Activated naive CD8-positive, alpha-beta T cell treated with anti-CD3 and anti-CD28 coated beads, Interleukin-2, amount 50 U/mL, for 24 hours (primary cell): ENCODE measurements at regions not wholly inside any gene's neighbourhood (a gene's known extent, or its start where the extent isn't known, plus 50 kb on each side); places are given as distances from the start of the nearest gene placed in this dataset.
"Not testable (repeated sequence)": the region's sequence is repeated elsewhere in the genome, so short reads cannot be mapped to it uniquely, and the experiment has no call there.

Experiments
- ATAC-seq: fragments of 150-1000 bp; cut with Tn5 transposase; one replicate; pipeline ENCODE4 v1.10.0; 2021
- DNase-seq: peaks from one replicate; pipeline ENCODE4 v3.0.0; 2021
- H3K27ac Mint-ChIP-seq: one replicate; pipeline ENCODE4 v1.8.0; 2021; ENCODE audit warnings: mild to moderate bottlenecking, mixed read lengths
- H3K27me3 Mint-ChIP-seq: one replicate; pipeline ENCODE4 v1.8.0; 2021; ENCODE audit warnings: mixed read lengths
- H3K36me3 Mint-ChIP-seq: one replicate; pipeline ENCODE4 v1.8.0; 2021; ENCODE audit warnings: low read depth, mixed read lengths
- H3K4me1 Mint-ChIP-seq: one replicate; pipeline ENCODE4 v1.8.0; 2021; ENCODE audit warnings: mixed read lengths
- H3K4me3 Mint-ChIP-seq: one replicate; pipeline ENCODE4 v1.8.0; 2021; ENCODE audit warnings: mild to moderate bottlenecking, moderate library complexity, mixed read lengths
- H3K9me3 Mint-ChIP-seq: one replicate; pipeline ENCODE4 v1.8.0; 2021; ENCODE audit warnings: mixed read lengths

DNA sequence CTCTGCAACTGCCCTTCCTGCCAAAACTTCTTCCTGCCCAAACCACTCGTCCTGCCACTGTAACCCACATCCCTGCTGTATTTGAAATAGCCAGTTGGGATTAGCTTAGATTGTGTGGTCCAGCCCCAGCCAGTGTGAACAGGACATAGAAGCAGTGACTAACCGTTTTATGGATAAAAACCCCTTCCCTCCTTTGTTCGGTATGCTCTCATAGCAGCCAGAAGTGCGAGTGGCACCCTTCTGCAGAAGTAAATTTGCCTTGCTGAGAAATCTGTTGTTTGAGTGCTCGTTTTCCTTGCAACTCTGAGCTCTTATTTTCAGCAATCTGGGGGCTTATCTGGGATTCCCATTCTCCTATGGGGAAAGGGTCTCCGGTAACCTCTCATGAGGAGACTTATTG lies 470.0 kb downstream of the PRDM9 start:
- peaks cover 33% of the 10 kb centered on the region for H3K9me3 Mint-ChIP-seq

DNA sequence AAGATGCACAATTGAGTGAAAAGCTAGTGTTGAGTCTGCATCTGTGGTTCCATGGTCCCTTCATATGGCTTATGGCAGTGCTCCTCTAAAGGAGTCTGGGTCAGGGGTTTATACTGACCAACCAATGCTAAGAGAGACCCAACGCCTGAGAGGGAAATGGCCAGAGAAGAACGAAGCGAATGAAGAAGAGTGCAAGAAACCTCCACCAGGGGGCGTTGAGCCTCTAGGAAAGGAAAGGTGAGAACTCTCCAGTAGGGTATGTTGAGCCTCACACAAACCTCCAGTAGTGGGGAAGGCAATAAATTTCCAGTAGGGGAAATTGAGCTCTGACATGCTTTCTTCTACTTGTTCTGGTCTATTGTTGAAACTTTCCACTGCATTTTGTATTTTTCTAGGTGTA lies 470.6 kb downstream of the PRDM9 start:
- peaks cover 33% of the 10 kb centered on the region for H3K9me3 Mint-ChIP-seq
- no peak overlapping the region for H3K27ac Mint-ChIP-seq
- ATAC-seq (no peak), DNase-seq (peak; percentile 12)
- no peaks in the 10 kb centered on the region for H3K4me1 Mint-ChIP-seq
- H3K36me3 Mint-ChIP-seq, result no peaks in the 10 kb centered on the region
- H3K27me3 Mint-ChIP-seq, result no peaks in the 10 kb centered on the region
- no peak overlapping the region for H3K4me3 Mint-ChIP-seq

More for the DNA sequence above, 470.0 kb downstream of the PRDM9 start:
- no peak for DNase-seq
- Mint-ChIP-seq H3K4me3 (no peak overlapping the region), H3K4me1 (no peaks in the 10 kb centered on the region), H3K27ac (no peak overlapping the region), H3K27me3 (no peaks in the 10 kb centered on the region), H3K36me3 (no peaks in the 10 kb centered on the region)
- ATAC-seq, result no peak

DNA sequence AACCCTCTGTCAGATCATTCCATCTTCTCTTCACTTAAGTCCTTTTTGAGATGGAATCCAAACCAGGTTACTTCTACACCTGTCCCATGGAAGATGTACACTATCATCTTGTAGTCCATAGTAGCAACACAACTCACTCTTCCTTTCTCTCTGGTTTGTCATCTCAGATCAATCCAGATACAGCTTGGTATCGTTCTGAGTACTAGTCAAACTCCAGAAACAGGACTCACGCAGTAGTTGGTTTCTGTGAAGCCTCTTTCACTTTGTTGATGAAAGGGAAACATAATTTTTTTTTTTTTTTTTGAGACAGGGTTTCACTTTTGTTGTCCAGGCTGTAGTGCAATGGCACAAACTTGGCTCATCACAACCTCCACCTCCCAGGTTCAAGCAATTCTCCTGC lies 484.0 kb downstream of the PRDM9 start:
- Mint-ChIP-seq H3K36me3 (no peaks in the 10 kb centered on the region), H3K27me3 (no peaks in the 10 kb centered on the region), H3K4me1 (no peaks in the 10 kb centered on the region), H3K27ac (no peak overlapping the region), H3K9me3 (peaks cover 13% of the 10 kb centered on the region), H3K4me3 (no peak overlapping the region)
- ATAC-seq (no peak), DNase-seq (no peak)

DNA sequence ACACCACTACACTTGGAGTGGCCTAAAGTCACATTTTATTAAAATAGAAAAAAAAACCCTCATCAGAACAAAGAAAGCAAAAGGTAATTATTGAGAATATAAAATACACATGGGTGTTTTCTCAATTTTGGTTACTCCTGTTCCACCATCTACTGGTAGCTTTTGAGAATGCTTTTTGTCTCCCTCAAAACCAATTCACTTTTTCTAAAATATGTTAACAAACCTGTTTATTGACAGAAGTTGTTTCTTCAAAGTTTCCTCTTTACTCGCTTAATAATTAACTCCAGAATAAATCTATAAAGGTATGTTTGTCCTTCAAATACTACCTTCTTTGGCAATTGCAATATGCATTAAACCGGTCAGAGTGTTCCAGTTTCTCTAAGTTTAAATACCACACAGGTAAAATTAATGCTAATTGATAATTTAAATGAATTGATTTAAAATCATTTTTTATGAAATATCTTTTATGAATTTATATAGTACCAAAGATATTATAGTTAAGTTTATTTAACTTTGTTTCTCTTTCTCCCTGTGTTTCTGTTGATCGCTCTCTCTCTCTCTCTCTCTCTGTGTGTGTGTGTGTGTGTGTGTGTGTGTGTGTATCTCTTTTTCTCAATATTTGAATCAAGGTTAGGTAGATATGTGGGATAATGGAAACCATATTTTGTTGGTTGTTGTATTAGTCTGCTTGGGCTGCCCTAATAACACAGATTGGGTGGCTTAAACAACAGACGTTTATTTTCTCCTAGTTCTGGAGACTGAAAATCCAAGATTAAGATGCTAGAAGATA lies 487.4 kb downstream of the PRDM9 start:
- no peak overlapping the region for H3K4me3 Mint-ChIP-seq
- H3K27ac Mint-ChIP-seq, result no peak overlapping the region
- DNase-seq (no peak), ATAC-seq (no peak)
- H3K36me3 Mint-ChIP-seq, result no peaks in the 10 kb centered on the region
- no peaks in the 10 kb centered on the region for H3K27me3 Mint-ChIP-seq
- H3K4me1 Mint-ChIP-seq, result no peaks in the 10 kb centered on the region
- peaks cover 19% of the 10 kb centered on the region for H3K9me3 Mint-ChIP-seq

DNA sequence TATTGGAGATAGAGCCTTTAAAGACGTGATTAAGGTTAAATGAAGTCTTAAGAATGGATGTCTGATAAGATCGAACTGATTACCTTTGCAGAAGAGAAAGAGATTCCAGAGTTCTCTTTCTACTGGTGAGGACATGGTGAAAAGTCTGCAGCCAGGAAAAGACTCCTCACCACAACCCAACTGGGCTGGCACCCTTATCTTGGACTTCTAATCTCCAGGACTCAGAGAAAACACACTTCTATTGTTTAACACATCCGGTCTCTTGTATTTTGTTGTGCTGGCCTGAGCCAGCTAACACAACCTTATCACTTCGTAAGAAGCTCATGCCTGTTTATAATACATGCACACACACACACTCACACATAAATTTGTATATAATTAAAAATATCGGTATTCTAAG lies 489.1 kb downstream of the PRDM9 start:
- H3K4me1 Mint-ChIP-seq, result no peaks in the 10 kb centered on the region
- no peaks in the 10 kb centered on the region for H3K27me3 Mint-ChIP-seq
- H3K36me3 Mint-ChIP-seq, result no peaks in the 10 kb centered on the region
- peaks cover 13% of the 10 kb centered on the region for H3K9me3 Mint-ChIP-seq
- no peak for ATAC-seq
- H3K27ac Mint-ChIP-seq, result no peak overlapping the region
- DNase-seq, result no peak
- H3K4me3 Mint-ChIP-seq, result no peak overlapping the region

DNA sequence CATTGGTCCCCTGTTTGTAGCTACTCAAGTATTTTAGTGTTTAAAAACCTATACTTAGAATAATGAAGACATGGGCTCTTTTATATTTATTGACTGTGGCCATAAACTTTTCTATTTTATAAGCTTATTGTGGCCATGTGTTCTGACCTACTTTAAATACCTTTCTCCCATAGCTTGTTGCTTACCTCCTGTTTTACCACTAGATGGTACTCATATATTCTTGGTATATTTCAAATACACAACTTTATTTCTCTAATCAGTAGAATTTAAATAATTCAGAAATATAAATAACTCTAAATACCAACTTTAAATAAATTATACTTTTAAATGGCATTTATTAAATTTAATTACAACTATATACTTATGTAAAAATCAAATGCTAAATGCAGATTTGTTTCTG lies 498.0 kb downstream of the PRDM9 start:
- Mint-ChIP-seq H3K4me3 (no peak overlapping the region), H3K27me3 (no peaks in the 10 kb centered on the region), H3K9me3 (peaks cover 17% of the 10 kb centered on the region), H3K4me1 (no peaks in the 10 kb centered on the region), H3K27ac (no peak overlapping the region), H3K36me3 (no peaks in the 10 kb centered on the region)
- ATAC-seq (no peak), DNase-seq (no peak)

DNA sequence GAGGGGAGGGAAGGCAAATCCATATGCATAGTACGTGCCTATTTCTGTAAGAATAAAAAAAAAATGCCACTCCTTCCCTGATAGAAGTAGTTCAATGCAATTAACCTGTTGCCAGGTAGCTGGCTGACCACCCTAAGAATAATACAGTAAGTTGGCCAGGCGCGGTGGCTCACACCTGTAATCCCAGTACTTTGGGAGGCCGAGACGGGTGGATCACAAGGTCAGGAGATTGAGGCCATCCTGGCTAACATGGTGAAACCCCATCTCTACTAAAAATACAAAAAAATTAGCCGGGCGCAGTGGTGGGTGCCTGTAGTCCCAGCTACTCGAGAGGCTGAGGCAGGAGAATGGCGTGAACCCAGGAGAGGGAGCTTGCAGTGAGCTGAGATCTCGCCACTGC lies 510.3 kb downstream of the PRDM9 start:
- not testable (repeated sequence) for H3K27ac Mint-ChIP-seq, DNase-seq, H3K4me3 Mint-ChIP-seq, H3K36me3 Mint-ChIP-seq, H3K9me3 Mint-ChIP-seq, ATAC-seq, H3K27me3 Mint-ChIP-seq, H3K4me1 Mint-ChIP-seq

DNA sequence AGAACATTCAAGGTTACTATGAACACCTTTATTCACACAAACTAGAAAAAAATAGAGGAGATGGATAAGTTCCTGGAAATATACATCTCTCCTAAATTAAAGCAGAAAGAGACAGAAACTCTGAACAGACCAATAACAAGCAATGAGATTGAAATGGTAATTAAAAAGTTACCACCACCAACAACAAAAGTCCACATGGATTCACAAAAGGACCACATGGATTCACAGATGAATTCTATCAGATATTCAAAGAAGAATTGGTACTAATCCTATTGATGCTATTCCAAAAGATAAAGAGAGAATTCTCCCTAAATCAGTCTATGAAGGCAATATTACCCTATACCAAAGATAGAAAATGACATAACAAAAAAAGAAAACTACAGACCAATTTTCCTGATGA lies 518.9 kb downstream of the PRDM9 start:
- Mint-ChIP-seq H3K4me1 (no peaks in the 10 kb centered on the region), H3K9me3 (peaks cover 44% of the 10 kb centered on the region)

DNA sequence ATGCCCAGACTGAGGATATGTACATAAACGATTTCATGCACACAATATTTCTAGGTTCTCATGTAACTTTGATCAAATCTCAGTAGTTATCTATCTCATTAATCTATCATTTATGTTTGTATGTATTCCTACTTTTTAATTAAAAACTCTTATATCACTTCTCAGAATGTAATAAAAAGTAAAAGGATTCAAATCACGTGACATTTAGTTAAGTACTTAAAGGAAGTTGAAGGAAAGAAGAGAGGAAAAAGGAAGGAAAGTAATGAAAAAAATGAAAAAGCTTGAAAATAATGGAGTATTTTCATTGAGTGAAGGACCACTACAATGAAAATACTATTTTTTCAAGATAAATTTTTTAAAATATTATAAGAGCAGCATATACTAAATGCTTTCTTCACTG lies 535.3 kb downstream of the PRDM9 start:
- Mint-ChIP-seq H3K4me1 (no peaks in the 10 kb centered on the region), H3K4me3 (no peak overlapping the region), H3K27ac (no peak overlapping the region), H3K9me3 (peaks cover 28% of the 10 kb centered on the region), H3K36me3 (no peaks in the 10 kb centered on the region), H3K27me3 (no peaks in the 10 kb centered on the region)
- ATAC-seq (no peak), DNase-seq (no peak)

More for the DNA sequence above, 518.9 kb downstream of the PRDM9 start:
- Mint-ChIP-seq H3K36me3 (no peaks in the 10 kb centered on the region), H3K27me3 (no peaks in the 10 kb centered on the region), H3K27ac (no peak overlapping the region), H3K4me3 (no peak overlapping the region)
- DNase-seq (no peak), ATAC-seq (no peak)

DNA sequence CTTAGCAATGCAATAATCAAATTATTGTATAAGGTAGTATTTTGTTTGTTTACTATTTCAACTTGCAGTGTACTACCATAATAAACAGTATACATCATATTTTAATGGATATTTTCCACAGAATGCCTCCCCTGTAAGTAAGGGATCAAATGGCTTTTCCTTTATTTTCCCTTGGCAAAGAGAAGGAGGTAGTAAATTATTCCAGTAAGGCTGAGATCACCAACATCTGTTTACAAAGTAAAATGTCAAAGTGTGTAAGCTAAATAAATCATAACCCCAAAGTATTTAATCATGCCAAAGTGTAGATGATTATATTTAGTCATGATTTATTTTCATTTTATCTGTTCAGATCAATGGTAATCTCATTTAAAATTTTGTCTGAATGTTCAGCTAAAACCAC lies 537.6 kb downstream of the PRDM9 start:
- ATAC-seq (no peak), DNase-seq (no peak)
- Mint-ChIP-seq H3K27me3 (no peaks in the 10 kb centered on the region), H3K27ac (no peak overlapping the region), H3K4me3 (no peak overlapping the region), H3K9me3 (peaks cover 23% of the 10 kb centered on the region), H3K4me1 (no peaks in the 10 kb centered on the region), H3K36me3 (no peaks in the 10 kb centered on the region)

DNA sequence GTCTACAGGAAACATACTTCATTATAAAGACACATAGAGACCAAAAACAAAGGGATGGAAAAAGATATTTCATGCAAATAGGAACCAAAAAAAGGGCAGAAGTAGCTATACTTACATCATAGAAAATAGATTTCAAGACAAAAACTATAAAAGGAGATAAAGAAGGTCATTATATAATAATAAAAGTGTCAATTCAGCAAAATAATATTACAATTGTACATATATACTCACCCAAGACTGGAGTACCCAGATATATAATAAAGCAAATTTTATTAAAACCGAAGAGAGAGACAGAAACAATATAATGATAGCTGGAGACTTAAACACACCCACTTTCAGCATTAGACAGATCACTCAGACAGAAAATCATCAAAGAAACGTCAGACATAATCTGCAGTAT lies 546.3 kb downstream of the PRDM9 start:
- H3K4me1 Mint-ChIP-seq, result no peaks in the 10 kb centered on the region
- ATAC-seq (no peak), DNase-seq (no peak)
- H3K36me3 Mint-ChIP-seq, result no peaks in the 10 kb centered on the region
- H3K27me3 Mint-ChIP-seq, result no peaks in the 10 kb centered on the region
- no peak overlapping the region for H3K4me3 Mint-ChIP-seq
- H3K27ac Mint-ChIP-seq, result no peak overlapping the region
- peaks cover 29% of the 10 kb centered on the region for H3K9me3 Mint-ChIP-seq

DNA sequence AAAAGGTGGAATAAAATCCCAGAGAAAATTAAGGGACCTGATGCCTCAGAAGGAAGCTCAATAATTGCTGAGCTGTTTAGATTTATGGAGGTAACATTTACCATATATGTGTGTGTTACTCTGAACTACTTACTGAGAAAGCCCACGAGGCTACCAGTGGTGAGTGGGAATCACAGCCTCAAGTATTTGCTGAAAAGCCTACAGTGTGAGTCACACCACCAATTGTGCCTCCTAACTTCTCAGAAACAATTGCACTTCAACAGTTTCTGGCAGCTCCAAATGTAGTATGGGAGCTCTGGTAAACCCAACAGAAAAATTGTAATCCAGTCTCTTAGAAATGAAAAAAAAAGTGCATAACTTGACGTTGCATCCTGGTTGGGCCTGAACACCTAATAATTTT lies 551.6 kb downstream of the PRDM9 start:
- Mint-ChIP-seq H3K27me3 (no peaks in the 10 kb centered on the region), H3K36me3 (no peaks in the 10 kb centered on the region), H3K4me3 (no peak overlapping the region), H3K9me3 (peaks cover 11% of the 10 kb centered on the region), H3K4me1 (no peaks in the 10 kb centered on the region), H3K27ac (no peak overlapping the region)
- no peak for ATAC-seq
- no peak for DNase-seq

DNA sequence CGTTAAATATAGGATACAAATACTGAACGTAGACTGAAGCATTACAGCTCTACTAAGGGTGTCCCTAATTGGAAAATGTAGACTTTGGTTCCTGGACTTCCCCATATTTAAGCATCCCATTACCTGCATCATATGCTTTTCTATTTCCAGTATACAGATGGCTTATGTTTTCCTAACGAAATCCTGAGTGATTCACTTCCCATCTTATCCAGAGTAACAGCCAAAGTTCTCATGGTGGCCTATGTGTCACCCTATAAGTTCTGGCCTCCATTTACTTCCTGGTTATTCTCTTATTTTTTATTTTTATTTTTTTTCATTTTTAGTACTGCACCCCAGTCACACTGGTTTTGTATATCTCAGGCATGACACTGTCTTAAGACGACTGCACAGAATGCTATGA lies 552.3 kb downstream of the PRDM9 start:
- Mint-ChIP-seq H3K36me3 (no peaks in the 10 kb centered on the region), H3K27ac (no peak overlapping the region), H3K4me3 (no peak overlapping the region), H3K27me3 (no peaks in the 10 kb centered on the region), H3K4me1 (no peaks in the 10 kb centered on the region), H3K9me3 (peaks cover 9% of the 10 kb centered on the region)
- no peak for ATAC-seq
- no peak for DNase-seq

DNA sequence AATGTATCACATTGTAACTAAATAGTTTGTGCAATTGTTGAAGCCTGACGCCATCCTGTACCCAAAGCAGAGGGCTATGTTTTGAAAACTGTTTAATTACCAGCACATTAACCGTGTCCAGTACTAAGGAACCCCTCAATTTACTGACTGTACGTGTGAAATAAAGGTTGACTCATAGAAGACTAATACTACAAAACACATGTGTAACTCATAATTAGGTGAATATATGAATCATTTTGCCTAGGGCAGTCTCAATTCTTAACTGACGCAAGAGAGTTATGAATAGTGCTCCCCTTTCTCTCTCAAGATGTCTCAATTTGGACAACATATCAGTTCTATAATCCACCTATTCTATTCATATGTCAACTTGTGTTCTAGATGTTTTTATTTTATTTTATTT lies 558.4 kb downstream of the PRDM9 start:
- Mint-ChIP-seq H3K4me3 (no peak overlapping the region), H3K27ac (no peak overlapping the region), H3K9me3 (peaks cover 23% of the 10 kb centered on the region), H3K4me1 (no peaks in the 10 kb centered on the region), H3K27me3 (no peaks in the 10 kb centered on the region), H3K36me3 (no peaks in the 10 kb centered on the region)
- DNase-seq, result no peak
- no peak for ATAC-seq

DNA sequence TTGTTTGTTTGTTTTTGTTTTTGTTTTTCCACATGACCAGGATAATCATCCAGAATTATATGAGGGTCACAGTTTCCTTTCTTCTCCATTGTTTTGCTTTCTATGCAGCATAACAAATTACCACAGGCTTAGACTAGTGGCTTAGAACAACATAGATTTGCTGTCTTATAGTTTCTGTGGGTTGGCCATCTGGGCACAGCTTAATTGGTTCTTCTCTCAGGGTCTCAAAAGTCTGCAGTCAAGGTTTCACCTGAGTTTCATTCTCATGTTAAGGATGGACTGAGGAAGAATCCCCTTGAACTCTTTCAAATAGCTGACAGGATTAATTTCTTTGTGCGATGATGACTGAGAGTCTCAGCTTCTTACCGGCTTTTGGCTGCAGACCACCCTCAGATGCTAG lies 559.8 kb downstream of the PRDM9 start:
- Mint-ChIP-seq H3K27me3 (no peaks in the 10 kb centered on the region), H3K27ac (no peak overlapping the region), H3K36me3 (no peaks in the 10 kb centered on the region), H3K9me3 (peaks cover 20% of the 10 kb centered on the region), H3K4me1 (no peaks in the 10 kb centered on the region), H3K4me3 (no peak overlapping the region)
- no peak for ATAC-seq
- DNase-seq, result no peak

DNA sequence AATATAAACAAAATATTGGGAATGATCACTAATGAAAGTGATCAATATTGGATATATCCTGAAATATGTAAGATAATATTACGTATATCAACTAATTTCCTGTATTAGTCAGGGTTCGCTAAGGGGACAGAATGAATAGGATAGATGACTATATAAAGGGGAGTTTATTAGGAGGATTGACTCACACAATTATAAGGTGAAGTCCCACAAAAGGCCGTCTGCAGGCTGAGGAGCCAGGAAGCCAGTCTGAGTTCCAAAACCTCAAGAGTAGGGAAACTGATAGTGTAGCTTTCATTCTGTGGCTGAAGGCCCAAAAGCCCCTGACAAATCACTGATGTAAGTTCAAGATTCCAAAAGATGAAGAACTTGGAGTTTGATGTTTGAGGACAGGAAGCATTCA lies 561.1 kb downstream of the PRDM9 start:
- no peaks in the 10 kb centered on the region for H3K36me3 Mint-ChIP-seq
- no peak overlapping the region for H3K4me3 Mint-ChIP-seq
- H3K9me3 Mint-ChIP-seq, result peaks cover 20% of the 10 kb centered on the region
- no peaks in the 10 kb centered on the region for H3K4me1 Mint-ChIP-seq
- no peak for ATAC-seq
- no peaks in the 10 kb centered on the region for H3K27me3 Mint-ChIP-seq
- DNase-seq, result no peak
- no peak overlapping the region for H3K27ac Mint-ChIP-seq
